ENCODE measurements at regions not wholly inside any gene's neighbourhood (a gene's known extent, or its start where the extent isn't known, plus 50 kb on each side); places are given as distances from the start of the nearest gene placed in this dataset.

DNA sequence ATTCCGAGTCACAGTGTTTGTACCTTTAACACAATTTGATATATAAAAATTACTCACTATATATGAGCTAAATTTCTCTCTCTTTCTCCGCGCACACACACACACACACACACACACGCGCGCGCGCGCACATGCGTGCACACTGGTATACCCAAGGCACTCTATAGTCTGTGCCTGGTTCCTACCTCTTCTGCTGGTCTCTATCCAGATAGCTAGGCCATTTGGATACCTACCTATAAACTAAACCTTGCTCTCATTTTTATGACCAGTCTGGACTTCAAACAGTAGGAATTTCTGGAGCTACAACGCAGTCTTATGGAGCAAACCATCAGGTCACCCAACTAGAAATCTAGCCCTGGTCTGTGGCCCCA, 97.1 kb upstream of the MAGI3 start:
- TF ChIP-seq, protein P1, sequence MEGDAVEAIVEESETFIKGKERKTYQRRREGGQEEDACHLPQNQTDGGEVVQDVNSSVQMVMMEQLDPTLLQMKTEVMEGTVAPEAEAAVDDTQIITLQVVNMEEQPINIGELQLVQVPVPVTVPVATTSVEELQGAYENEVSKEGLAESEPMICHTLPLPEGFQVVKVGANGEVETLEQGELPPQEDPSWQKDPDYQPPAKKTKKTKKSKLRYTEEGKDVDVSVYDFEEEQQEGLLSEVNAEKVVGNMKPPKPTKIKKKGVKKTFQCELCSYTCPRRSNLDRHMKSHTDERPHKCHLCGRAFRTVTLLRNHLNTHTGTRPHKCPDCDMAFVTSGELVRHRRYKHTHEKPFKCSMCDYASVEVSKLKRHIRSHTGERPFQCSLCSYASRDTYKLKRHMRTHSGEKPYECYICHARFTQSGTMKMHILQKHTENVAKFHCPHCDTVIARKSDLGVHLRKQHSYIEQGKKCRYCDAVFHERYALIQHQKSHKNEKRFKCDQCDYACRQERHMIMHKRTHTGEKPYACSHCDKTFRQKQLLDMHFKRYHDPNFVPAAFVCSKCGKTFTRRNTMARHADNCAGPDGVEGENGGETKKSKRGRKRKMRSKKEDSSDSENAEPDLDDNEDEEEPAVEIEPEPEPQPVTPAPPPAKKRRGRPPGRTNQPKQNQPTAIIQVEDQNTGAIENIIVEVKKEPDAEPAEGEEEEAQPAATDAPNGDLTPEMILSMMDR (conservative IDR thresholded peaks at IDR 0.05), result no peak
- Histone ChIP-seq H3K14ac (ENCODE audit: insufficient read depth, low read length) (no peak overlapping the region), H4K8ac (replicated peaks; ENCODE audit: insufficient read length, low read depth, low read length) (no peak overlapping the region), H2BK20ac (ENCODE audit: low read depth, low read length, poor library complexity, severe bottlenecking) (no peak overlapping the region), H2AFZ (ENCODE audit: low read length) (no peak overlapping the region), H2BK15ac (ENCODE audit: low read depth, low read length) (no peak overlapping the region), H3T11ph (ENCODE audit: low read length) (no peak overlapping the region), H3K56ac (ENCODE audit: insufficient read length, low read depth, low read length) (no peak overlapping the region), H3K9ac (ENCODE audit: extremely low read depth, insufficient read length, low read length) (no peak overlapping the region), H3K23me2 (ENCODE audit: insufficient read length, low read depth, low read length, poor library complexity, severe bottlenecking) (no peaks in the 10 kb centered on the region), H3K79me2 (ENCODE audit: insufficient read depth, low read length) (no peaks in the 10 kb centered on the region), H3K23ac (ENCODE audit: insufficient read length, low read depth, low read length) (no peak overlapping the region), H4K20me1 (ENCODE audit: control insufficient read depth, insufficient read depth, insufficient read length) (no peaks in the 10 kb centered on the region), H2BK120ac (ENCODE audit: low read depth, low read length, poor library complexity, severe bottlenecking) (no peak overlapping the region), H3K79me1 (ENCODE audit: insufficient read depth, low read depth, low read length, poor library complexity, severe bottlenecking) (no peaks in the 10 kb centered on the region), H3K27me3 (ENCODE audit: insufficient read depth, low read length) (no peaks in the 10 kb centered on the region), H3K4ac (ENCODE audit: low read depth, low read length) (no peak overlapping the region), H3K4me1 (ENCODE audit: insufficient read depth, low read length) (no peaks in the 10 kb centered on the region), H3K18ac (ENCODE audit: insufficient read length, low read depth, low read length) (no peak overlapping the region), H3K9me3 (ENCODE audit: control insufficient read depth, low read depth, low read length) (no peaks in the 10 kb centered on the region), H4K5ac (ENCODE audit: insufficient read length, low read depth, low read length) (no peak overlapping the region), H4K91ac (ENCODE audit: insufficient read length, low read depth, low read length) (no peak overlapping the region), H2BK5ac (ENCODE audit: insufficient read length, low read length) (no peak overlapping the region), H2AK5ac (ENCODE audit: insufficient read length, low read length) (no peak overlapping the region), H3K4me2 (ENCODE audit: insufficient read depth, insufficient read length, low read length) (no peak overlapping the region), H3K27ac (ENCODE audit: insufficient read length, low read depth, low read length) (no peak overlapping the region), H2BK12ac (ENCODE audit: insufficient read length, low read depth, low read length) (no peak overlapping the region)
- Mint-ChIP-seq H3K27ac (no peak overlapping the region), H3K36me3 (ENCODE audit: insufficient read depth in 1 of 3, low read depth in 3 of 3) (no peaks in the 10 kb centered on the region), H3K4me1 (peaks cover 2 to 6% of the 10 kb centered on the region in 2 experiments), H3K27me3 (ENCODE audit: low read depth) (peaks cover 3% of the 10 kb centered on the region), H3K9me3 (no peaks in the 10 kb centered on the region), H3K4me3 (no peak overlapping the region)
- WGBS (ENCODE audit: extremely low coverage, insufficient read length, low lambda C conversion rate), result no CpG with 5 or more reads among the region's 11 CpGs
- DNase-seq, result no peak
